ENCODE measurements at regions not wholly inside any gene's neighbourhood (a gene's known extent, or its start where the extent isn't known, plus 50 kb on each side); places are given as distances from the start of the nearest gene placed in this dataset.

- TF ChIP-seq EZH2 (IDR thresholded peaks at IDR 0.05; ENCODE audit: borderline replicate concordance, low read length): no peak
- no peak for TF ChIP-seq CTCF (conservative IDR thresholded peaks at IDR 0.05 in 1 of 2, IDR thresholded peaks at IDR 0.05 in 1 of 2; ENCODE audit: extremely low read depth in 1 of 2, insufficient read depth in 1 of 2, low read depth in 1 of 2, low read length in 2 of 2)
Observed at GRCh38 chr6:865846-866245, 172.9 kb upstream of the EXOC2 start.

Data from mammary epithelial cell (primary cell).